WERI-Rb-1 (cell line): ENCODE measurements at regions not wholly inside any gene's neighbourhood (a gene's known extent, or its start where the extent isn't known, plus 50 kb on each side); places are given as distances from the start of the nearest gene placed in this dataset.

Experiments
- DNase-seq: peaks from one replicate; pipeline ENCODE4 v3.0.0-alpha.2; 2020
- H3K27ac ChIP-seq: fragments of 250-450 bp; sonication (Bioruptor Pico); 2 replicates; pipeline ENCODE4 v1.5.1; 2020; ENCODE audit warnings: mild to moderate bottlenecking, moderate library complexity
- H3K27me3 ChIP-seq: fragments of 250-450 bp; sonication (Bioruptor Pico); 2 replicates; pipeline ENCODE4 v1.5.1; 2021; ENCODE audit warnings: mild to moderate bottlenecking, low read depth, moderate library complexity; ENCODE audit not compliant: insufficient read depth, severe bottlenecking
- H3K36me3 ChIP-seq: fragments of 250-450 bp; sonication (Bioruptor Pico); 2 replicates; pipeline ENCODE4 v1.5.1; 2020; ENCODE audit warnings: mild to moderate bottlenecking, moderate library complexity
- H3K4me3 ChIP-seq: 2 replicates; pipeline ENCODE4 v1.5.1; 2011; ENCODE audit warnings: low read depth, mild to moderate bottlenecking, control low read depth, low read length
- H3K9me3 ChIP-seq: fragments of 250-450 bp; sonication (Bioruptor Pico); 2 replicates; pipeline ENCODE4 v1.5.1; 2021; ENCODE audit warnings: mild to moderate bottlenecking, moderate library complexity; ENCODE audit not compliant: severe bottlenecking
- TF ChIP-seq, protein P1 (sequence below): IDR thresholded peaks from 2 replicates; pipeline ENCODE4 v1.5.1; 2011; ENCODE audit warnings: low read depth, mild to moderate bottlenecking, control low read depth, inconsistent platforms, low read length

DNA sequence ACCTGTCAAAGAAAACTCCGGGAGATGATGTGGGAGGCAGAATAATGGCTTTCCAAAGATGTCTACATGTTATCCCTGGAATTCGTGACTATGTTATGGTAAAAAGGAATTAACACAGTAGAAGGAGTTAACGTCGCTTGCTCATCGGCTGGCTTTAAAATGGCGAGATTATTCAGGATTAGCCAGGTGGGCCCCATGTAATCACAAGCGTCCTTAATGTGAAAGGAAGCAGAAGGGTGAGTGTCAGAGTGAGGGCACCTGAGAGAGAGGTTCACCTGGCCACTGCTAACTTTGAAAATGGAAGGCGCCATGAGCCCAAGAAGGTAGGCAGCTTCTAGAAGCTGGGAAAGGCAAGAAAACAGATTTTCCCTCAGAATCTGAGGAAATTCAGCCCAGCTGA lies 557.2 kb downstream of the EPHB1 start:
- Histone ChIP-seq H3K36me3 (no peaks in the 10 kb centered on the region), H3K4me3 (no peak overlapping the region), H3K27ac (no peak overlapping the region), H3K27me3 (no peaks in the 10 kb centered on the region), H3K9me3 (peaks cover 4% of the 10 kb centered on the region)
- peak; percentile 68 for DNase-seq
- TF ChIP-seq, protein P1, sequence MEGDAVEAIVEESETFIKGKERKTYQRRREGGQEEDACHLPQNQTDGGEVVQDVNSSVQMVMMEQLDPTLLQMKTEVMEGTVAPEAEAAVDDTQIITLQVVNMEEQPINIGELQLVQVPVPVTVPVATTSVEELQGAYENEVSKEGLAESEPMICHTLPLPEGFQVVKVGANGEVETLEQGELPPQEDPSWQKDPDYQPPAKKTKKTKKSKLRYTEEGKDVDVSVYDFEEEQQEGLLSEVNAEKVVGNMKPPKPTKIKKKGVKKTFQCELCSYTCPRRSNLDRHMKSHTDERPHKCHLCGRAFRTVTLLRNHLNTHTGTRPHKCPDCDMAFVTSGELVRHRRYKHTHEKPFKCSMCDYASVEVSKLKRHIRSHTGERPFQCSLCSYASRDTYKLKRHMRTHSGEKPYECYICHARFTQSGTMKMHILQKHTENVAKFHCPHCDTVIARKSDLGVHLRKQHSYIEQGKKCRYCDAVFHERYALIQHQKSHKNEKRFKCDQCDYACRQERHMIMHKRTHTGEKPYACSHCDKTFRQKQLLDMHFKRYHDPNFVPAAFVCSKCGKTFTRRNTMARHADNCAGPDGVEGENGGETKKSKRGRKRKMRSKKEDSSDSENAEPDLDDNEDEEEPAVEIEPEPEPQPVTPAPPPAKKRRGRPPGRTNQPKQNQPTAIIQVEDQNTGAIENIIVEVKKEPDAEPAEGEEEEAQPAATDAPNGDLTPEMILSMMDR: no peak

DNA sequence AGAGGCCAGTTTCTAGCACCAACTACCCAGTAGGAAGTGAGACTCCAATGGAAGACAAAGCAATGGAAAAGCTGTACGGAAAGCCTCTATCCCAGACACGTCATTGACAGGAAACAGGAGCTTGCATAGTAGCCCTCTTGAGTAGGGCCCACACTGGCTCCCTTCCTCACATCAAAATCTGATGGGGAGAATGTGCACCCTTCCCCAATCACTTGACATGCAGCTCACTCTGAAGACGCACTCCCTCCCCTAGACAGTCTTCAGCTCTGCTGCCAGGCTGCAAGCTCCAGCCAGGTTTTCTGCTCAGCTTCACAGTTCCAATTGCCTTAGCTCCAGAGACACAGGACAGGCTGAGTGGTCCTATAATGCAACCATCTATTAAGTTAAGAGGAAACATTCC lies 567.8 kb downstream of the EPHB1 start:
- Histone ChIP-seq H3K27ac (no peak overlapping the region), H3K9me3 (no peaks in the 10 kb centered on the region), H3K27me3 (no peaks in the 10 kb centered on the region), H3K4me3 (no peak overlapping the region), H3K36me3 (no peaks in the 10 kb centered on the region)
- TF ChIP-seq, protein P1: no peak
- no peak for DNase-seq

DNA sequence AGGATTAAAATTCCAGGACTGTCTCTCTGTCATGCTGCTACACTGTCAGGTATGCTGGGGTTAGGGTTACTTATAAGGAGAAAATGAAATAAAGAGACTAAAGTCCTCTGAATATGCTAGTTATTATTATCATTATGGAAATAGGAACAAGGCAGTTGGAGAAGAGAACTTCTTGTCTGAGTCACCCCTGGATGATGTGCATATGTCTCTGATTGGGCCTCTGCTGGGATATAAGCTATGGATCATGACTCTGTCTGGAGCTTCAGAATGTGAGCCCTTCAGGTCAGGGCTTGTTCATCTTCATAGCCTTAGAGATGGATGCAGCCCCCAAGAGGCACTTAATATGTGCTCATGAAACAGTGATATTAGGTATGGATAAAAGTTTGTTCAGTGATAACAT lies 569.6 kb downstream of the EPHB1 start:
- Histone ChIP-seq H3K27ac (no peak overlapping the region), H3K4me3 (no peak overlapping the region), H3K9me3 (no peaks in the 10 kb centered on the region), H3K36me3 (no peaks in the 10 kb centered on the region), H3K27me3 (no peaks in the 10 kb centered on the region)
- no peak for DNase-seq
- TF ChIP-seq, protein P1: no peak

DNA sequence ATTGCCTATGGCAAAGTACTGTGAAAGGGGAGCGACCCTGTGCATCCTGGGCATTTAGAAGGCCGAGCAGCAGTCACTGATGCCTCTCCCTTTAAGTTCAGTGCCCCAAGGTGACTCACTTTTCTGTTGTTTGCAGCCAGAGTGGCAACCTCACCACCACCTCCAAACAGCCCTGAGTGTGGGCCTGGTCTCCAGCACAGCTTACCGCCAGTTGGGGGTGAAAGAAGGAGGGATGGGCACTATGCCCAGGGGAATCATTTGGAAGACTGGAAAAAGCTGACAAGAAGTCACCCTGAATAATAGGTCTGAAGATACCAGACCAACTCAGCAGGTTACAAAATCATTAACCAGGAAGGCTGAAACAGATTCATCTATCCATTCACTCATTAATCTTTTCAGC lies 571.8 kb downstream of the EPHB1 start:
- TF ChIP-seq, protein P1: no peak
- Histone ChIP-seq H3K27me3 (no peaks in the 10 kb centered on the region), H3K27ac (no peak overlapping the region), H3K9me3 (no peaks in the 10 kb centered on the region), H3K36me3 (no peaks in the 10 kb centered on the region), H3K4me3 (no peak overlapping the region)
- DNase-seq: no peak

DNA sequence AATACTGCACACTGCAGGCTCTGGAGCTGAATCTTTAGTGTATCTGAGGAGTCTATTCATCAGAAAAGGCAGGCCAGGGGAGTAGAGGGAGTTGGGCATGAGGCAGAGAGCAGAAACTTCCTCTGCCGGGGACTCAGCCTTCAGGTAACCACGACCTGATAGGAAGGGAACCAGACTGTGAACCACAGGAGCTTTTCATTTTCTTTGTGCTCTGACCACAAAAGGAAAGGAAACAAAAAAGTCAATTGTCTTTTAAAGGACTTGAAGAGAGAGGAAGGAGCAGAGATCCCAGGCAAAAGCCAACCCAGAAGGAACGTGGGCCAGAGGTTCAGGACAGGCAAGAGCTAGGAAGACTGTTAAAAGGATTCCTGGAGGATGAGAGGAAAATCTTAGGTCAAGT lies 573.3 kb downstream of the EPHB1 start:
- H3K4me3 ChIP-seq: no peak overlapping the region
- H3K36me3 ChIP-seq: no peaks in the 10 kb centered on the region
- H3K27me3 ChIP-seq: no peaks in the 10 kb centered on the region
- H3K27ac ChIP-seq: no peak overlapping the region
- TF ChIP-seq, protein P1: no peak
- no peak for DNase-seq
- H3K9me3 ChIP-seq: no peaks in the 10 kb centered on the region

DNA sequence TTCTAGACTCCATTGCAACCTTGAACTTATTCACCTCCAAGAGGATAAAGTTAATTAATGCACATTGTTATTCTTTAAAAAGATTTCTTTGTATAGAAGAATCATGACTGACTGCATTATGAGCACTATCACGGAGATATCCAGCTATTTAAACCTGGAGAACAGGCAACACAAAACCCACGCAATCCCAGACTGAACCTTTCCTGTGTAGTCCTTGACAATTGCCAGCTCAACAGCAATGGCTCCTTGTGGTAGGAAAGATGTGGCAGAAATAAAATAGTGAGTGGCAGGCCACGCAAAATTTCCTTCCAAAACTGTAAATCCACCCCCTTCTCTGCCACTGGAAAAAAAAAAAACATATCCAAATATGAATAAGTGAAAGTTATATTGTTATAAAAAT lies 573.7 kb downstream of the EPHB1 start:
- TF ChIP-seq, protein P1: no peak
- Histone ChIP-seq H3K27me3 (no peaks in the 10 kb centered on the region), H3K27ac (no peak overlapping the region), H3K4me3 (no peak overlapping the region), H3K9me3 (no peaks in the 10 kb centered on the region), H3K36me3 (no peaks in the 10 kb centered on the region)
- no peak for DNase-seq
